OCI-LY3 (cell line): ENCODE measurements at regions not wholly inside any gene's neighbourhood (a gene's known extent, or its start where the extent isn't known, plus 50 kb on each side); places are given as distances from the start of the nearest gene placed in this dataset.

Experiments
- EZH2phosphoT487 ChIP-seq: fragments of 200-600 bp; shearing (Covaris generic); IDR thresholded peaks from 2 replicates; pipeline ENCODE4 v1.6.1; 2018; ENCODE audit warnings: antibody characterized with exemption, mixed run types, low read depth
- TF ChIP-seq, protein P1 (sequence below): fragments of 200-600, 300-600 bp; sonication (generic); IDR thresholded peaks from 2 replicates; pipeline ENCODE4 v1.5.1; 2014; ENCODE audit warnings: antibody characterized with exemption, low read length, low read depth

DNA sequence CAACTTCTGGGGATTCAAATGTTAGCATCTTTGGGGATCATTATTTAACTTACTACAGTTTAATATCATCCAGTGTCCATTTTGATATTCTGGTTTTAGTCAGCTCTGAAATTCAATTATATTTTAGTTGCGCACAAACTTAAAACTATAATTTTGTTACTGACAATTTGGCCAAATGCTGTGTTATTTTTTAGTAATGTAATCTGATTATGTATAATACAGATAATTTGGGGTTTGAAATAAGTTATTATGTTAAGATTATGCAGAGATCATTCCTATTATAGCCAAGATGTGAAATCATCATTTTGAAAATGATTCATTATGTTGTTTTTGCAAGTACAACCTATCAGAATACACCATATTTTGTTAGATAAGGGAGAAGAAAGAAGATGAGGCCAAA lies 706.1 kb downstream of the ROBO2 start:
- TF ChIP-seq, protein P1, sequence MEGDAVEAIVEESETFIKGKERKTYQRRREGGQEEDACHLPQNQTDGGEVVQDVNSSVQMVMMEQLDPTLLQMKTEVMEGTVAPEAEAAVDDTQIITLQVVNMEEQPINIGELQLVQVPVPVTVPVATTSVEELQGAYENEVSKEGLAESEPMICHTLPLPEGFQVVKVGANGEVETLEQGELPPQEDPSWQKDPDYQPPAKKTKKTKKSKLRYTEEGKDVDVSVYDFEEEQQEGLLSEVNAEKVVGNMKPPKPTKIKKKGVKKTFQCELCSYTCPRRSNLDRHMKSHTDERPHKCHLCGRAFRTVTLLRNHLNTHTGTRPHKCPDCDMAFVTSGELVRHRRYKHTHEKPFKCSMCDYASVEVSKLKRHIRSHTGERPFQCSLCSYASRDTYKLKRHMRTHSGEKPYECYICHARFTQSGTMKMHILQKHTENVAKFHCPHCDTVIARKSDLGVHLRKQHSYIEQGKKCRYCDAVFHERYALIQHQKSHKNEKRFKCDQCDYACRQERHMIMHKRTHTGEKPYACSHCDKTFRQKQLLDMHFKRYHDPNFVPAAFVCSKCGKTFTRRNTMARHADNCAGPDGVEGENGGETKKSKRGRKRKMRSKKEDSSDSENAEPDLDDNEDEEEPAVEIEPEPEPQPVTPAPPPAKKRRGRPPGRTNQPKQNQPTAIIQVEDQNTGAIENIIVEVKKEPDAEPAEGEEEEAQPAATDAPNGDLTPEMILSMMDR: no peak
- TF ChIP-seq EZH2phosphoT487: no peak
